ENCODE measurements at regions not wholly inside any gene's neighbourhood (a gene's known extent, or its start where the extent isn't known, plus 50 kb on each side); places are given as distances from the start of the nearest gene placed in this dataset.

- H3K4me2 ChIP-seq (ENCODE audit: unreplicated experiment): no peak overlapping the region
- TF ChIP-seq EZH2 (IDR thresholded peaks at IDR 0.05; ENCODE audit: insufficient read depth, poor library complexity, severe bottlenecking) (no peak), EZH2phosphoT487 (IDR thresholded peaks at IDR 0.05; ENCODE audit: insufficient read depth, low read depth) (no peak)
- H4K20me1 ChIP-seq (ENCODE audit: insufficient read depth): no peaks in the 10 kb centered on the region
- H2AFZ ChIP-seq: no peak overlapping the region
- H3K9me2 ChIP-seq (ENCODE audit: insufficient read depth): no peaks in the 10 kb centered on the region
- no peaks in the 10 kb centered on the region for H3K9me3 ChIP-seq (ENCODE audit: low read depth)
- H3K4me3 ChIP-seq: no peak overlapping the region
- H3K27me3 ChIP-seq (replicated peaks; ENCODE audit: insufficient read depth): no peaks in the 10 kb centered on the region
- H3K9ac ChIP-seq: no peak overlapping the region
- no peak overlapping the region for H3K27ac ChIP-seq
- WGBS, 2 experiments (ENCODE audit: low coverage in 1 of 2, low lambda C conversion rate in 2 of 2, missing lambda C conversion rate in 2 of 2): 77 to 83% methylated on average over 2 of the region's 2 CpGs
- H3K36me3 ChIP-seq (ENCODE audit: low read depth): no peaks in the 10 kb centered on the region
- no peak for DNase-seq
- in situ Hi-C loops (cut with MboI): no loop called here
- H3K4me1 ChIP-seq (ENCODE audit: insufficient read depth): peaks cover 21% of the 10 kb centered on the region
- 0 out of 2 replicates have a peak, but pooled peaks cover 8% of the 10 kb centered on the region for H3F3A ChIP-seq (ENCODE audit: insufficient read depth)
- no peaks in the 10 kb centered on the region for H3K79me2 ChIP-seq (ENCODE audit: insufficient read depth)
Measured at GRCh38 chr6:21993841-21994240, 303.0 kb downstream of the PRL start.

GRCh38 chr6:21994821-21995220 lies 302.0 kb downstream of the PRL start:
- Histone ChIP-seq H3K79me2 (ENCODE audit: insufficient read depth) (no peaks in the 10 kb centered on the region), H3K27me3 (replicated peaks; ENCODE audit: insufficient read depth) (no peaks in the 10 kb centered on the region), H3K4me2 (ENCODE audit: unreplicated experiment) (no peak overlapping the region), H3K27ac (no peak overlapping the region), H3K9me3 (ENCODE audit: low read depth) (no peaks in the 10 kb centered on the region), H3F3A (ENCODE audit: insufficient read depth) (0 out of 2 replicates have a peak, but pooled peaks cover 8% of the 10 kb centered on the region), H3K36me3 (ENCODE audit: low read depth) (no peaks in the 10 kb centered on the region), H3K4me3 (no peak overlapping the region), H2AFZ (no peak overlapping the region), H3K4me1 (ENCODE audit: insufficient read depth) (peaks cover 28% of the 10 kb centered on the region), H3K9me2 (ENCODE audit: insufficient read depth) (no peaks in the 10 kb centered on the region), H4K20me1 (ENCODE audit: insufficient read depth) (no peaks in the 10 kb centered on the region), H3K9ac (no peak overlapping the region)
- no peak for TF ChIP-seq EZH2phosphoT487 (IDR thresholded peaks at IDR 0.05; ENCODE audit: insufficient read depth, low read depth)
- TF ChIP-seq EZH2 (IDR thresholded peaks at IDR 0.05; ENCODE audit: insufficient read depth, poor library complexity, severe bottlenecking): no peak
- in situ Hi-C loops (cut with MboI): no loop called here
- WGBS, 2 experiments (ENCODE audit: low coverage in 1 of 2, low lambda C conversion rate in 2 of 2, missing lambda C conversion rate in 2 of 2): 90 to 100% methylated on average over 1 of the region's 1 CpG
- DNase-seq: no peak

GRCh38 chr6:21995318-21995717 lies 301.5 kb downstream of the PRL start:
- no peaks in the 10 kb centered on the region for H3K79me2 ChIP-seq (ENCODE audit: insufficient read depth)
- no peaks in the 10 kb centered on the region for H3K9me3 ChIP-seq (ENCODE audit: low read depth)
- H3K9ac ChIP-seq: no peak overlapping the region
- H3K4me3 ChIP-seq: no peak overlapping the region
- H3K4me2 ChIP-seq (ENCODE audit: unreplicated experiment): no peak overlapping the region
- no peaks in the 10 kb centered on the region for H4K20me1 ChIP-seq (ENCODE audit: insufficient read depth)
- no peak overlapping the region for H3K27ac ChIP-seq
- H3F3A ChIP-seq (ENCODE audit: insufficient read depth): 0 out of 2 replicates have a peak, but pooled peaks cover 8% of the 10 kb centered on the region
- no peak overlapping the region for H2AFZ ChIP-seq
- no peaks in the 10 kb centered on the region for H3K27me3 ChIP-seq (replicated peaks; ENCODE audit: insufficient read depth)
- in situ Hi-C loops (cut with MboI): no loop called here
- H3K9me2 ChIP-seq (ENCODE audit: insufficient read depth): no peaks in the 10 kb centered on the region
- 88 to 89% methylated on average over 2 of the region's 2 CpGs for WGBS, 2 experiments (ENCODE audit: low coverage in 1 of 2, low lambda C conversion rate in 2 of 2, missing lambda C conversion rate in 2 of 2)
- H3K36me3 ChIP-seq (ENCODE audit: low read depth): no peaks in the 10 kb centered on the region
- no peak for TF ChIP-seq EZH2 (IDR thresholded peaks at IDR 0.05; ENCODE audit: insufficient read depth, poor library complexity, severe bottlenecking)
- no peak for TF ChIP-seq EZH2phosphoT487 (IDR thresholded peaks at IDR 0.05; ENCODE audit: insufficient read depth, low read depth)
- DNase-seq: no peak
- peaks cover 28% of the 10 kb centered on the region for H3K4me1 ChIP-seq (ENCODE audit: insufficient read depth)

GRCh38 chr6:21996425-21997118 lies 300.3 kb downstream of the PRL start:
- Histone ChIP-seq H4K20me1 (ENCODE audit: insufficient read depth) (no peaks in the 10 kb centered on the region), H3K27me3 (replicated peaks; ENCODE audit: insufficient read depth) (no peaks in the 10 kb centered on the region), H3K27ac (no peak overlapping the region), H2AFZ (no peak overlapping the region), H3K4me3 (no peak overlapping the region), H3K36me3 (ENCODE audit: low read depth) (no peaks in the 10 kb centered on the region), H3K4me1 (ENCODE audit: insufficient read depth) (peaks cover 28% of the 10 kb centered on the region), H3K9me3 (ENCODE audit: low read depth) (no peaks in the 10 kb centered on the region), H3K9ac (no peak overlapping the region), H3K9me2 (ENCODE audit: insufficient read depth) (no peaks in the 10 kb centered on the region), H3K79me2 (ENCODE audit: insufficient read depth) (no peaks in the 10 kb centered on the region), H3F3A (ENCODE audit: insufficient read depth) (0 out of 2 replicates have a peak, but pooled peaks cover 8% of the 10 kb centered on the region), H3K4me2 (ENCODE audit: unreplicated experiment) (no peak overlapping the region)
- 82 to 90% methylated on average over 5 of the region's 5 CpGs for WGBS, 2 experiments (ENCODE audit: low coverage in 1 of 2, low lambda C conversion rate in 2 of 2, missing lambda C conversion rate in 2 of 2)
- no peak for TF ChIP-seq EZH2phosphoT487 (IDR thresholded peaks at IDR 0.05; ENCODE audit: insufficient read depth, low read depth)
- no peak for TF ChIP-seq EZH2 (IDR thresholded peaks at IDR 0.05; ENCODE audit: insufficient read depth, poor library complexity, severe bottlenecking)
- no peak for DNase-seq
- in situ Hi-C loops (cut with MboI): no loop called here
